HK-2 (cell line): ENCODE measurements at regions not wholly inside any gene's neighbourhood (a gene's known extent, or its start where the extent isn't known, plus 50 kb on each side); places are given as distances from the start of the nearest gene placed in this dataset.

Experiments
- DNase-seq: peaks from one replicate; pipeline ENCODE4 v3.0.0-alpha.2; 2018; ENCODE audit not compliant: unreplicated experiment

DNA sequence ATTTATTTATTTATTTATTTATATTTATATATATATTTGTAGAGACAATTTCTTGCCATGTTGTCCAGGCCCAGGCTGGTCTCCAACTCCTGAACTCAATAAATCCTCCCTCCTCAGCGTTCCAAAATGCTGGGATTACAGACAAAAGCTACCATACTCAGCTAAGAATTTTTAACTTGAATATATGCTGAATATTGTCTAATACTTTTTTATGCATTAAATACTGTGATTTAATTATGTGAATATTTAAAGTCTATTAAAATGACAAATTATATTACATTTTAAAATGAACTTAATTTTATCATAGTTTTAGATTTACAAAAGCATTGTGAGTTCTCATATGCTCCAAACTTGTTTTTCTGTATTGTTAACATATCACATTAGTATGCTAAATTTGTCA lies 1022.4 kb downstream of the GRIK2 start:
- no peak for DNase-seq

DNA sequence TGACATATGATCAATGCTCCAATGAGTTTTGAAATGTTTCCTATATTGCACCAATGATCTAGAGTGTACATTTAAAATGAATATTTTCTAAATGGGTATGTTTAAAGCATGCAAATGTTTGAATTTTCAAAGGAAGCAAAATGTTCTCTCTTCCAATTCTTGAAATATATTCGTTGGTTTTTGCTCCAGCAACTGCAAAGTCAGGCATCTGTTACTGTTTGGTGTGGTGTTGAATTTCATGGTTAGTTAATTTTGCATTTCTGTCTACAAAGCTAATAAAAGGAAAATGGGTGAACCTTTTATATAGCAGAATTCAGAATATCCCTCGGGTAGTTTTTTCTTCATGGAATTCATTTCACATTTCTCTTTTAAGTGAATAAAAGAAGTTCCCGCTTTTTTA lies 1018.3 kb downstream of the GRIK2 start:
- DNase-seq: no peak

DNA sequence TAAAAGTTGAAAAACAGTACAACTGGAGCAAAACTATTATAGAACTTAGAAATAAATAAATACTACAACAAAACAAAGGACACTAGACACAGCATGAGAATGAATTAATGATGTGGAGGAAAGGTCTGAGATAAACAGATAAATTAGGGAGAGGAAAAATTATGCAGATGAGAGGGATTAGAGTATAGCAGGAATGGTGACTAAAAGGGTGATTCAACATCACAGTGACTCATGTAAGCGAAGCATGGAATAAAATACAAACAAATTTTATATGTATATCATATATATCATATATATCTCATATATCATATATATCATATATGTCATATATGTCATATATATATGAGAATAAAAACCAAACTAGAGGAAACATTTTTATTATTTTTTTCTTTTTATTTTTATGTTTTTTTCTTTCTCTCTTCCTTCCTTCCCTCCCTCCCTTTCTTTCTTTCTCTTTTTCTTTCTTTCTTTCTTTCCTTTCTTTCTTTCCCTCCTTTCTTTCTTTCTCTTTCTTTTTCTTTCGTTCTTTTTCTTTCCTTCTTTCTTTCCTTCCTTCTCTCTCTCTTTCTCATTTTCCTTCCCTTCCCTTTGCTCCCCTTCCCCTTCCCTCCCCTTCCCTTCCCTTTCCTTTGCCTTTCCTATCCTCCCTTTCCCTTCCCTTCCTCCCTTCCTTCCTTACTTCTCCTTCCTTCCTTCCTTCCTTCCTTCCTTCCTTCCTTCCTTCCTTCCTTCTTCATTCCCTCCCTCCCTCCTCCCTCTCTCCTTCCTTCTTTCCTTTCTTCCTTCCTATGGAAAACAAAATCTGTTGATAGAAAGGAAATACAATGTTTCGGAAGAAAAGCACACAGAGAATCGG lies 1014.6 kb downstream of the GRIK2 start:
- no peak for DNase-seq

DNA sequence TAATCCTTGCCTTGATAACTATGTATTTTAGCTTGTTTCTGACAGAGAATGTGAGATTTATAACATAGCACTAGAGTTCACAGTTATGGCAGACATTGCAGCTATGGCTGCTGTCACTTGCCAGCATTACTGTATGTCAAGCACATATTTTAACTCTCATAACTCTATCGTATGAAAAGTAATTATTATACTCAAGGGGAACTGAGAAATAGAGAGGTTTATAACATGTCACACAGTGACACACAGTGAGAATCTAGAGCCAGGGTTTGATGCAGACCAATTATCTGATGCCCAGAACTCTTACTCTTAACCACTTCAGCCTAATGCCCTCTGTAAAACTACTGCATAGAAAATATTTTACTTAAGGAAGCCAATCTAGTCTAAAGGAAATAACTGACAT lies 1012.4 kb downstream of the GRIK2 start:
- no peak for DNase-seq

DNA sequence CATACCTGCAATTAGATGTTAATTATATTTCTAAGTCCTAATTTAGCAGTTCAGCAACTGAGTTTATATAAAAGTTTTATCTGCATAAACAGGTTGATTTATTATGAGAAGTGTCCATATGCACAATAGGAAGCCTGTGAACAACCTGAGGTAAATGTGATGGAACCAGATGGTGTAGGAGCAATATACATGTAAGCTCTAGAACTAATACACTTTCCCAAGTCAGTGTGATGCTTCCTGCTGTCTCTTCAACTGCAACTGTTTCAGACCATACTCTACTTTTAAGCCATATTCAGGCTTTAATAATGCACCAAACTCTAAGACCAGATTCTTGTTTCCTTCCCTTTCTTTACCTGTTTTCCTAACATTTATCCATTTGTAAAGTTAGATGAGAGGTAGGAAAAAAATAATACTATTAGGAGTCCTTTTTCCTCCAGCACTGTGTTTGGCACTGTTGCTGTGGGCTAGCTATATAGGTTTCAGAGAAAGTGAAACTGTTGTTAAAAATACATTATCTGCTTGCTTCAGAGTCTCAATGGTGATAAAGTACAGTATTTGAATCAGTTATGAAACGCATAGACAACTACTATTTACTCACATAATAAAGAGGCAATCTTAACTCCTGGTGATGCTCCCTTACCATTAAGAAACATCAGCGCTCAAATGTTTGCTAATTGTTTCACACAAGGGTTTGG lies 1009.3 kb downstream of the GRIK2 start:
- DNase-seq: no peak

DNA sequence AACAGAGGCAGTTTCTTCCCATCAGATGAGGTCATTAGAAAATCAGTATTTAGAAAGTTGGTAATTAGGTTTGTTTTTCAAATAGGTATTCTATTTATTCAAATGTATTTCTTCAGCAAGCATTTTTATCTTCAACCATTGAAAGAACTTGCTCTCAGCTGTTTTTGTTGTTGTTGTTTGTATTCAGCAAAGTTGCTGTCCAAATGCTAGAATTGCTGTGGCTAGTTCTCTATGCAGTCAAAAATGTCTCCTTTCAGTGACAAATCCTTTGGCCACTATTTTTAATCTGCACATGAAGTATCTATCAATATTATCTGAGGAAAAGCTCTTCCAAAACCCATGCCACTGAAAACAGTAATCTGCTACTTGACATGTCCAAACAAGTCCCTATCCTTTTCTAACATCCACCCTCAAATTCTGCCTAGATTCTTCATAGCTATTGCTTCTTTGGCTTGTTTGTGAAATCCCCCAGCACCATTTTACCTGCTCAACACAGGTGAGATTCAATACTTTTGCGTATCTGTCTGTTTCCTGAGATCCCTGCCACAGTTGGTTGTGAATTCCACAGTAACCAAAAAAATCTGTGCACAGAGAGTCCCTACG lies 1005.4 kb downstream of the GRIK2 start:
- DNase-seq: no peak

DNA sequence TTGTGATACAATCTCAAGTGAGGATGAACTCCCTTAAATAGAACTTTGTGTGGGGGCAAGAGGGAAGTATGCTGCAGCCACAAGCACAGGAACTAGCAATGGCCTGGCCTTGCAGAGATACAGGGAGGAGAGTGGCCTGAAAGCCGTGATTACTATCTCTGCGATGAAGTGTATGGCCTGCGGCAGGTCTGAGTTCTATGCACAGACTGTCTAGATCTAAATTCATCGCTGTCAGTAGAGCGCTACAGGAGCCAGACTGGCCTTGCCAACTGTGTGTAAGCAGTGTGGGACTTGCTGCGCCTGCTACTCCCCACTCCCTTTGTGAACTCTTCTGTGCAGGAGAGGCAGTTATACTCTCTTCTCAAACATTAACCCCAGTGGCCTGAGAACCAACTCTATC lies 997.0 kb downstream of the GRIK2 start:
- DNase-seq: no peak

DNA sequence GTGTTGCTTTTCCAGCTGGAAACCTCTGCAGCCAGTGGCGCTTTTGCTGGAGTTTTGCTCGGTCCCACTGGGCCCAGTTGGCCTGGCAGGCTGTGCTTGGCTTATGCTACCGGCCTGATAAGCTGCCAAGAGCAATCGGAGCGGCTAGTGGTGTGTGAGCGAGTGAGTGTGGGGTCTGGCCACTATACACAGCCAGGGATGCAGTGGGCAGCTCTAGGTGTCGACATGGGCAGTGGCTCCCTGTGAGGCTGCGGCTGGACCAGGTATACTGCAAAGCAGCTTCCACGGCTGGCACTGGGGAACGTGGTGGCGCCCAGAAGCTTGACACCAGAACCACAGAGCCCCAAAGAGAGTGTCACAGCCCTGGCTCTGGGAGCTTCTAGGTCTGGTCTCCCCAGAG lies 996.5 kb downstream of the GRIK2 start:
- no peak for DNase-seq

DNA sequence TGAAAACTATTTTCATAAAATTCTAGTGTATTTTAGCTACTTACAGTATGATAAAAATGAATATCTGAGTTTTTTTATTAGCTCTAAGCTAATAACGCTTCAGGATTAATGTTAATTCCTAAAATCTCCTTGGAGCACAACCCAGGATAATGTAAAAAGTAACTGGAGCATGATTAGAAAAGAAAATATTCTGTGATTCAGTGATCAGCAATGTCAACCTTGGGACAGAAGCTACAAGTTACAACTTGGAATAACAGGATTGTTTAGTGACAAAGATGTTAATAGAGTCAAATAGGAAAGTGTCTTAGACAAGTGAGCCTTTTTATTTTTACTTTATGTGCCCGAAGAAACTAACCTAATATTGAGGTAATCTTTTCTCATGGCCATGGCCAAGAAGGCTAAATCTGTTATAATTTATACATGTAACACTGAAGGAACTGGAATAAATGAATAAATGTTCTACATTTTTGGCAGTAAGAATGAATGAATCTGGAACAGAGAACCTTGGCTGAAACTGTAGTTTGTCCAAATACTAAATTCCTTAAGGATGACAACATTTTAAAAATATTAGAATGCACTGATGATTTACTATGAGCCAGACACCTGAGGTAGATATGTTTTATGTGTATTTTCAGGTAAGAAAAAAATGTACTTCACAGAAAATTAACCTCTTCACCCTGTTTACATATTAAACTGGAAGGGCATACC lies 994.0 kb downstream of the GRIK2 start:
- no peak for DNase-seq

DNA sequence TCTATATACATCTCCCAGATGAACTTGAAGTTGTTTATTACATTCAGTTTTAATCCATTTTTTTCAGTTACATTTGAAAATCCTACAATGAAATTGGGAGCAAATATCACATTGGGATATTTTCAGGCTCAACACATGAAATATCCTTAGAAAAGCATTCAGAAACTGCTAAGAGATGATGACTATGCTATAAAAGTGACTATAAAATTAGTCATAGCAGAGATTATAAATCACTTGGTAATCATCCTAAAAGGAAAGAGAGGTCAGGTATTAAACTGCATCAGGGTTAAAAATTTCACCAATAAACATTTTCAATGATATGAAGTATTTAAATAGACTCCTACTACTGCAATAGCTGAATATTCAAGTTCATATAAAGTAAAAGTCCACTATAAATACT lies 987.7 kb downstream of the GRIK2 start:
- no peak for DNase-seq

DNA sequence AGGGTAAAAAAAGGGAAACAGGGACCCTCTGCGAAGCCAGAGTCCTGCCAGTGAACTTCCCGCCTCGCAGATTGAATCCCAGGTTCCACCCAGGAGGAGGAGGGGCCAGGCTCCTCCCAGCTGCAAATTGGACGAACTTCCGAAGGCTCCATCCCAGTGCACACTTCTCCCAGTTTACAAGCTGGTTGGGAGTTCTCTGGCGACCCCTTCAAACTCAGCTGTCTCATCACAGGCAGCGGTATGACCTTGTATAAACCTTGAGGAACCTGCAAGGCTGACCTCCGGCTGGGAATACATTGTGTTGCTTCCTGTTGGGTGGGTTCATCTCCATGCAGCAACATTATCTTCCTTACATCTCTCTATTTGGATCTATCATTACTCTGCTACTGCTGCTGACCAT lies 962.7 kb downstream of the GRIK2 start:
- no peak for DNase-seq

DNA sequence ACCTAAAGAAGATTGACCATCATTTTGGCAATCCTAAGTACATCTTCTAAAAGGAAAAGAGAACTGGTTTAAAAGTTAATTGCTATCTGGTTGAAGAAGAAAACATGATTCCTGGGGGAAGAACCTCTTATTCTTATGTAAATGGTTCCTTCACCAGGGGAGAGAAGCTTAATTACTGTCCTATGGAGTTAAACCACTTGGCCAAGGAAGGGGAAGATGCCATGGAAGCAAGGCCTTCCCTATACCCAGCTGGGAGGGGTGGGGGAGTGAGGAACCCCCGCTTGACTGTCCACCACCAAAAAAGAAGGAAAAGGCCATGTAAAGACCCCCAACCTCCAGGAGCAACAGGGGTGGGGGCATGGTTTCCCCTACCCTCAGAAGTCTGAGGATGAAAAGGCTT lies 962.1 kb downstream of the GRIK2 start:
- DNase-seq: no peak

DNA sequence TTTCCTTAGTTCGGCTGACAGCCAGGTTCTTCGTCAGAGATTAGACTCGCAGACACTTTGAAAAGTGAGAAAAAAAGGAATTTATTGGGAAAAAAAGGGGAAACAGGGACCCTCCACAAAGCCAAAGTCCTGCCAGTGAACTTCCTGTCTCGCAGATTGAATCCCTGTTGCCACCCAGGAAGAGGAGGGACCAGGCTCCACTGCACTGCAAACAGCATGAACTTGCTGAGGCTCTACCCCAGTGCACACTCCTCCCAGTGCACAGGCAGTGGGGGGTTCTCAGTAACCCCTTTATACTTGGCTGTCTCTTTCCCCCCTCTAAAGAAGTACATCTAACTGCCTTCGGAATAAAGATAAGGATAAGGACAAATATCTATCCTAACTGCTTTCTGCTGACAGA lies 959.0 kb downstream of the GRIK2 start:
- DNase-seq: no peak

DNA sequence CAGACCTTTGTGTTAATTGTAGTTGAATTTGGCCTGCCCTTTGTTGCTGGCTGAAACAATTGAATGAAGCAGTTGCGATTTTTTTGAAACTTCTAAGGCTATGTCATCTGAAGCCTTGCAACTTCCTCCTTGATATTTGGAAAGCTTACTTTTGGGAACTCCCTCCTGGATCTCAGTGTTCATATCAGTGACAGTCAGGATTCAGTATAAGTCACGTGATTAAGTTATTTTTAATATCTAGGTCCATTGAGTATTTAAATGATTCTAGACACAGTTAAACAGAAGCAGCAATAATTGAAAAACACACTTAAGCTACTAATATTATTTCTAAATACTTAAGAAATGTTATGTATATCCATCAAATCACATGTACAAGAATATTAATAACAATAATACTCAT lies 951.3 kb downstream of the GRIK2 start:
- DNase-seq: no peak

DNA sequence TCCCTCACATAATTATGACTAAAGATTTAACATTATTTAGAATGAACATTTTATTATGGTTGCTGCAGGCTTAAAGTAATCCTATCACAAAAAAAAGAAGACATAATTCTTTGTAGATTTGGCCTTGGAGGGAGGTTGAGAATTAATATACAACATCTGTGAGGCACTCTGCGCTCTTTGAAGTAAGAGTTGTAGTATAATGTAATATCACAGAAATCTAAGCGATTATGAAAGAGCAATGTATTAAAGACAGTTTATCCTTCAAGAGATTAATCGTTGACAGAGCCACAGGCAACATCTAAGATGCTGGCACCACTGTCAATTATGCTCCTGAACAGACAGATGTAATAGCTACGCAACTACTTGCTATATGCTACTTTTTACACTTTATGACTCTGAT lies 946.8 kb downstream of the GRIK2 start:
- DNase-seq: no peak

DNA sequence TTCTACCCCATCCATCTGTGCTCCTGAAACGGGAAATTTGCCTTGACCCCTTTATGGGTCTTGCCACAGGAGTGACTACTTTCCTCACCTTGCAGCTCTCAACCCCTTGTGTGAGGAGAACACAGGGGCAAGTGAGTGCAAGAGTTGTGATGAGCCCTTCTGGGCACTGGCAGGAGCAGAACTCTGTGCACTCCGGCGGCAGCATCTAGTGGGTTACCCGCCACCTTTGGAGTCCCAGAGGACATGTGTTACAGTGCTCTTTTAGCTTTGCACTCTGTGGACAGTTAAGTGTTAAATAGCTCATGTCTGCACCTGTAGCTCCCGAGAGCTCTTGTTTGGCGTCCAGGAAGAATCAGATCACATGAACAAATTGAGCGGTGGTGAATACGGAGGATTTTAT lies 940.2 kb downstream of the GRIK2 start:
- DNase-seq: no peak

DNA sequence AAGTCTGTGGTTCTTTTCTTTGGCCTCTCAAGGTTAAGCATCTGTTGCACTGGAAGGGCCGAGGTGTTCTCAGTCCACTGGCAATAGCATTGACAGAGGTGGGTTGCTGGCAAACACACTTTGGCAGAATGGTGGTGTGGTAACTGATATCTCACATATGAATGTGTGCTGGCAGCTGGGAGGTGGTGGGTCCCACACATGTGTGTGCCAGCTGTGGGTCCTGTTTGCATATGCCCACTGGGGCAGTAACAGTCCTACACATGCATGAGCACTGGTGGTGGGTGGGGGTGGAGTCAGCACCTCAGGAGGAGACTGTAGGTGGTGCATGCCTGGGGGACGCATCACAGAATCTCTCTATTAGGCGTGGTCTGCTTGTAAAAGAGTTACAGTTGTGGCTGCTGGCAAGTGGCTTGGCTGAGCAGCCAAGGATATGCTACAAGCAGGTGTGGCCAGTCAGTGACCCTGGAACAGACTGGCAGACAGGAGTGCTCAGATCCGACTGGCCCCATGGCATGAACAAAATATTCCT lies 934.3 kb downstream of the GRIK2 start:
- DNase-seq: no peak

DNA sequence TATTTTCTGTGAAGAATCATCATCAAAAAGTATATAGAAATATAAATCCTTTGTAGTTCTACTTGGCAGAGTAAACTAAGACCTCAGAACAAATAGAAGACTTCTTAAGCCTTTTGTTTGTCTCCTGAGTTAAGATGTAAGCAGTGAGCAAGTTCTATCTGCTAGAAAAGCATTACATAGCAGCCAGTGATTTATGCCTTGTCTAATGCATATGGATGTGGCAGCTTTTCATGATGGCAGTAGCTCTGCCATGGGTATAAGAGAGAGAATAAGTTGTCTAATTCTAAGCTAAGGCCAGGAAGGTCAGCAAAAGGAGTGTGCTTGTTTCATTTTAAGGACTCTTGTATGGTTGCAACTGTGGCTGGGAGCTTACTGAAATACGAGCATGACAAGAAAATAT lies 920.2 kb downstream of the GRIK2 start:
- no peak for DNase-seq

DNA sequence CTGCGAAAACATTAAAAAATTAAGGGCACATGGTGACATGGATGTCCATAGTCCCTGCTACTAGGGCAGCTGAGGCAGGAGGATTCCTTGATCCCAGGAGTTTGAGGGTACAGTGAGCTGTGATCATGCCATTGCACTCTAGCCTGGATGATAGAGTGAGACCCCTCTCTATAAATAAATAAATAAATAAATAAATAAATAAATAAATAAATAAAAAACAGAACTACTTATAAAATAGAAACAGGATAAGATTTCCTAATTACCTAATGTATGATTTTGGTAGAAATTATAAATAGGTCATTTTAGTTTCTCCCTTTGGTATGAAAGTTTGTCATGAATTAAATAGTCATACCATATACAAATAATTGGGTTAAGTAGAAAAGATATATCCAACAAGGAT lies 916.2 kb downstream of the GRIK2 start:
- no peak for DNase-seq

DNA sequence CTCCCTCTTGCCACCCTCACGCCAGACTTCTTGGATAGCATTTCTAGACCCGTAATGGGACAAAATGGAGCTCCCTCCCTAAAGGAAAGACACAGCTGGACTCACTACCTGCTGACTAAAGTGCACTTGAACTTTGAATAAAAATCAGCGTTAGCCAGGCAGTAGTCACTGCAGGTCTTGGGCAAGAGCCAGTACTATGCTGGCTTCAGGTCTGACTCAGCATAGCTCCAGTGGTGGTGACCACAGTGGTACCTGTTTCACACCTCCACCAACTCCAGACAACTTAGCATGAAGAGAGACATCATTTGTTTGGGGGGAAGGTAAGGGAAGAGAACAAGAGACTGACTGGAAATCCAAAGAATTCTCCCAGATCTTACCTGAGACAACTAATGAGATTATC lies 906.8 kb downstream of the GRIK2 start:
- no peak for DNase-seq

DNA sequence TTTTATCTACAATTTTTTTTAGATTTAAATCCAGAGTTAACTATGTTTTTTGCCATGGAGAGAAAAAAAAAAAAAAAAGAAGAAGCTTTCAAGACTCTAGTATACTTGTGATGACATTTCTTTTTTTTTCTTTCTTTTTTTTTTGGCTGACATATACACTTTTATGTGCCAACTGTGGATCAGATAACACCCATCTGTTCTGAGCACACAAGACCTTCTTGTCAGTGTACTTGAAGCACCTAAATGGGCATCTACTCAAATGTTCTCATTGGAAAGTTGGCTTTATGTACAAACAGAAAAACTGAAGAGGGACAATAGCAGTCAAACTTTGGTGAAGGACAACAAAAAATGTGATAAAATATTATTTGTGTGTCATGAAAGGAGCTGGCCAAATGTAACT lies 904.5 kb downstream of the GRIK2 start:
- DNase-seq: no peak
